Cardiac fibroblast (primary cell): ENCODE measurements at regions not wholly inside any gene's neighbourhood (a gene's known extent, or its start where the extent isn't known, plus 50 kb on each side); places are given as distances from the start of the nearest gene placed in this dataset.
A peak's percentile ranks its signal among the peaks of the same experiment; 100 is the strongest.

Experiments
- DNase-seq, 2 donors: peaks; one replicate each; pipeline versions ENCODE4 v3.0.0 to v3.0.0-alpha.2; 2010; ENCODE audit warnings: low read depth in 2 of 2
- H3K4me3 ChIP-seq, 2 donors: replicated peaks in 1 of 2; 1 replicate in 1 of 2; 2 replicates in 1 of 2; pipeline ENCODE4 v1.5.1; 2011; ENCODE audit warnings: low read depth in 2 of 2, low read length in 2 of 2, mild to moderate bottlenecking in 2 of 2, moderate library complexity in 1 of 2
- CTCF ChIP-seq: IDR thresholded peaks from one replicate; pipeline ENCODE4 v1.5.1; 2011; ENCODE audit warnings: low read depth, mild to moderate bottlenecking, low read length, inconsistent platforms

- H3K4me3 ChIP-seq, result no peak overlapping the region
- no peak for DNase-seq
- no peak for TF ChIP-seq CTCF
Observed at GRCh38 chr5:57843059-57843367, 360.4 kb upstream of the ACTBL2 start.

- DNase-seq, result no peak
- H3K4me3 ChIP-seq, result no peak overlapping the region
- no peak for TF ChIP-seq CTCF
Observed at GRCh38 chr5:57842364-57843058, 359.9 kb upstream of the ACTBL2 start.

- DNase-seq, result peak; percentile 94 to 97
Observed at GRCh38 chr5:57841676-57842363, 359.2 kb upstream of the ACTBL2 start.

GRCh38 chr5:57839437-57840079 is 356.9 kb upstream of the ACTBL2 start:
- no peak for DNase-seq
- no peak for TF ChIP-seq CTCF
- no peak overlapping the region for H3K4me3 ChIP-seq

More at GRCh38 chr5:57841676-57842363, 359.2 kb upstream of the ACTBL2 start:
- peak overlapping the region in 1 of 2 donors; percentile 3 for H3K4me3 ChIP-seq
- no peak for TF ChIP-seq CTCF

- TF ChIP-seq CTCF, result no peak
- peak in 1 of 2 donors; percentile 36 for DNase-seq
Observed at GRCh38 chr5:57839025-57839424, 356.4 kb upstream of the ACTBL2 start.

GRCh38 chr5:57836921-57837320 is 354.3 kb upstream of the ACTBL2 start:
- DNase-seq, result no peak
- TF ChIP-seq CTCF, result no peak
- no peak overlapping the region for H3K4me3 ChIP-seq

More at GRCh38 chr5:57839025-57839424, 356.4 kb upstream of the ACTBL2 start:
- no peak overlapping the region for H3K4me3 ChIP-seq
